ENCODE measurements at regions not wholly inside any gene's neighbourhood (a gene's known extent, or its start where the extent isn't known, plus 50 kb on each side); places are given as distances from the start of the nearest gene placed in this dataset.

GRCh38 chr3:17820704-17821103 lies 78.3 kb upstream of the TBC1D5 start:
- TF ChIP-seq CTCF (IDR thresholded peaks at IDR 0.05; ENCODE audit: low read depth, low read length, poor library complexity, severe bottlenecking) (no peak), EZH2phosphoT487 (IDR thresholded peaks at IDR 0.05; ENCODE audit: borderline replicate concordance, low read length) (no peak)
